HG02642 (cell line): ENCODE measurements at regions not wholly inside any gene's neighbourhood (a gene's known extent, or its start where the extent isn't known, plus 50 kb on each side); places are given as distances from the start of the nearest gene placed in this dataset.
"Not testable (repeated sequence)": the region's sequence is repeated elsewhere in the genome, so short reads cannot be mapped to it uniquely, and the experiment has no call there.

ENCODE experiments used
- ATAC-seq: cut with Tn5 transposase; IDR thresholded peaks from one replicate; pipeline ENCODE4 v1.9.1; 2021; ENCODE audit warnings: mild to moderate bottlenecking; ENCODE audit not compliant: unreplicated experiment, poor library complexity

GRCh38 chr6:14540810-14541540 is 423.4 kb downstream of the CD83 start:
- ATAC-seq = no peak

GRCh38 chr6:14542670-14543366 is 425.2 kb downstream of the CD83 start:
- peak; percentile 81 for ATAC-seq

DNA sequence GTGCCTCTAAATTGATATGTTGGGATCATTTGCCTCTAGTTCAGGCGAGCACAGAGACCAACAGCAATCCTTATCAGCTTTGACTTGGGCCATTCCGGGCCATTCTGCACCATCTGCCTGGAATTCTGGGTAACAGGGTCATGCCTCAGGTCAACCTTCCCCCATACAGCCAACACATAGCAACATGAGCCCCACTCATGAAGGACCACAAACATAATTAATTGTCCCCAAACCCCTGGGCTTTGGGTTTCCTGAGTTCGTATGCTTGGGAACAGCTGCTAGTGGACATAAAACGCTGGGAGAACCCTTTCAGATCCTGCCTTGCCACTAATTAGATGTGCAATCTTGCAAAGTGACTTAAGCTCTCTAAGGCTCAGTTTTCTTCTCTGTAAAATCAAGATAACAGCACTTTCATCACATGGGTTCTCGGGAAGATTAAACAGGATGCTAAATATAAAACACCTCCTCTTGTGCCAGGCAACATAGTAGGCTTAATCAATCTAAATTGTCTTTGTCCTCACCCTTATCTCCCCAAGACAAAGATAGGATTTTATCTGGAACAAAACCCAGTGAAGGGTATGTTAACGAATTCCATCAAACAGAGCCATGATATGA is 426.5 kb downstream of the CD83 start:
- ATAC-seq = no peak

DNA sequence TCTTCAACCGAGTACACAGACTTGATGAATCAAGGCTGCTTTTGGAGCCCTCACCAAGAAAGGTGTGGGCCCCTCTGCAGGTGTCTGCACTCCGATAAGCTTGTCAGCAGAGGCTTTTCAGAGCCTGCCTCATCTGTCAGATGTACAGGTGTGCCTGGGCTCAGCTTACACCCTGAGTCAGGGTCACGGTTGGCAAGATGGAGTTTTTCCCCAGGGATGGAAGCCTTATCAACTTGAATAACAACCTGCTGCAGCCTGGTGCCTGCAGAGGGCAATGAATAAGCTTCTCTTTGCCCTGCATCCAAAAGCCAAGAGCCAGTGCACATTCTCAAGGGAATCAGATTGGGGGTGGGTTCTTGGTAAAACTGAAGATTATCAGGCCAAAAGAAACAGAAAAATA is 427.1 kb downstream of the CD83 start:
- ATAC-seq = no peak

DNA sequence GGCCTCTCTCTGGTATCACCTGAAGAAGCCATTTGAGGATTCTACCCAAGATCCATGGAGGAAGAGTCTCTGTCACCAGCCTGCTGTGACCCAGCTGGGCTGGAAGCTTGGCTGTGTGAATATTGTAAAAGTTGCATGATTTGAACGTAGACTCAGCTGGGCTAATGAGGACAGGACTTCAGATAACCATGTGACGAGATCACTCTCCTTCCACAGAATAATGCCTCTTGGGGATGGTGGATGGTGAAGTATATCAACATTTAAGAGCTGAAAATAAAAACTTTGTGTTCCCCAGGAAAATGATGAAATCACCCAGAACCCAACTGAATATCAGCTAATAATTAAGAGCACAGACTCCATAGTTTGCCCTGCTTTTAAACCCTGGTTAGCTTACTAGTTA is 427.9 kb downstream of the CD83 start:
- no peak for ATAC-seq

DNA sequence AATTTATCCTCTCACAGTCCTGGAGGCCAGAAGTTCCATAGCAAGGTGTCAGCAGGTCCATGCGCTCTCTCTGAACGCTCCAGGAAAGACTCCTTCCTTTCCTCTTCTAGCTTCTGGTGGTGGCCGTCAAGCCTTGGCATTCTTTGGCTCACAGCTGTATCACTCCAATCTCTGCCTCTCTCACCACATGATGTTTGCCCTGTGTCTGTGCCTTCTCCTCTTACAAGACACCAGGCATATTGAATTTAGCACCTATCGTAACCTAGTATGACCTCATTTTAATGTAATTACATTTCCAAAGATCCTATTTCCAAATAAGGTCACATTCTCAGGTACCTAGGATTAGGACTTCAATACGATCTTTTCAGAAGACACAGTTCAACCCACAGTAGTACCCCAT is 428.5 kb downstream of the CD83 start:
- ATAC-seq = no peak

DNA sequence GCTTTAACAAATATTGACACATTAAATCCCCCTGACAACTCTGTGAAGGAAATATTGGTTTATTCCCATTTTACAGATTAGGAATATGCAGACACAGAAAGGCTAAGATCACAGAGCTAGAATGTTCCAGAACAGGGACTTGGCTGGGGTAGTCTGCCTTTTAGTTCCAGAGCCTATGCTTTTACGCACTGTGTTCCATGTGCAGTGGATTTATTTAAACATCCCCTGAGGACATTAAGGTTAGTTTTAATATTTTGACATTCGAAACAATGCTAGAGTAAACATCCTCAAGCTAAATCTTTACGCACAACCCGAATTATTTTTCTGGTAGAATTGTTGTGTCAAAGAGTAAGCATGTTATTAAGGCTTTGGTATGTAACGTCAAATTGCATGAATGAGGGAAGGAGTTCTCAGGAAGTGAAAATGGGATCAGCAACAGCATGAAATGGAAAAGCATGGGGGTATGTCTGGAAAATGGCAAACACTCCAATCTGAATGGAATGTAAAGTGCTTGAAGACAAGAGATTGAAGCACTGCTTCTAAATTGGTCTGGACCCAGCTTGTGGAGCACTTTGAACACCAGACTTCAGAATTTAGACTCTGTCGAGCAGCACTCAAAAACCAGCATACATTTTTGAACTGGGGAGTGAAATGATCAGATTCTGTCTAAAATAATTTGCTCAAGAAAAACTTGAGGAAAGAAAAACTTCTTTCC is 429.9 kb downstream of the CD83 start:
- no peak for ATAC-seq

GRCh38 chr6:14549304-14549770 is 431.8 kb downstream of the CD83 start:
- no peak for ATAC-seq

- no peak for ATAC-seq
Measured at GRCh38 chr6:14549871-14550270, 432.3 kb downstream of the CD83 start.

- no peak for ATAC-seq
Measured at GRCh38 chr6:14550410-14550809, 432.8 kb downstream of the CD83 start.

DNA sequence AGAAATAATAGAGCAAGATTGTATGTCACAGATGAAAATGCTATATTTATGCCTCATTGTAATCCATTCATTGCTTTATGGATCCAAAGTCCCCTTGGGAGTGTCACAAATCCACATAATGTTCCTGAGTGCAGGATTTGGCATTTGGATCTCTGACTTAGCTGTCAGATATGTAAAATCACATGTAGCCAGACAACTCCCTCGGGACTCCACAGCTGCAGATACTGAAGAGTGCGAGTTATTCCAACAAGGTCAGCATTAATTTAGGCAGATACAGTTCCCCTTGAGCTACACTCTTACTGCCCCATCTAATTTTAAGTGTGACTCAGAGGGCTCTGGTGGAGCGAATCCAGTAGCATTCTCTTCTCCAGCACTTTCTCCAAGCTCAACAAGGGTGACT is 433.2 kb downstream of the CD83 start:
- ATAC-seq = no peak

- ATAC-seq = not testable (repeated sequence)
Measured at GRCh38 chr6:14551601-14552000, 434.0 kb downstream of the CD83 start.

GRCh38 chr6:14552891-14553290 is 435.3 kb downstream of the CD83 start:
- ATAC-seq = no peak

- no peak for ATAC-seq
Measured at GRCh38 chr6:14553515-14553914, 435.9 kb downstream of the CD83 start.

DNA sequence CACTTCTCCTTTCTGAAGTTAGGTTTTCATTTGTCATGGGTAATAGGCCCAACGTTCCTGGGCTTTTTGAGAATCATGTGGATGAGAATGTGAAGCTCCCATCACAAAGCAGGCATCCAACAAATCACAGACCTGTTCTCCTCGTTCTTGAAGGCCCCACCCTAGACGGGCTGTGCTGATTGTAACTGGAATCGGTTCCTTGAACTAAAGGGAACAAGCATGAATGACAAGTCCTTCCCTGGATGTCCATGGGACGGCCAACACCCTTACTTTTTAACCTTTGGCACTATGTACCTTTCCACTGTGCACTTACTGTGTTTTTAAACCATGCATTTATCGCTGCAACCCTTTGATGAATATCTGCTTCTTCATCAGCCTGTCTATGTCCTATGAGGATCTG is 438.2 kb downstream of the CD83 start:
- ATAC-seq = no peak

DNA sequence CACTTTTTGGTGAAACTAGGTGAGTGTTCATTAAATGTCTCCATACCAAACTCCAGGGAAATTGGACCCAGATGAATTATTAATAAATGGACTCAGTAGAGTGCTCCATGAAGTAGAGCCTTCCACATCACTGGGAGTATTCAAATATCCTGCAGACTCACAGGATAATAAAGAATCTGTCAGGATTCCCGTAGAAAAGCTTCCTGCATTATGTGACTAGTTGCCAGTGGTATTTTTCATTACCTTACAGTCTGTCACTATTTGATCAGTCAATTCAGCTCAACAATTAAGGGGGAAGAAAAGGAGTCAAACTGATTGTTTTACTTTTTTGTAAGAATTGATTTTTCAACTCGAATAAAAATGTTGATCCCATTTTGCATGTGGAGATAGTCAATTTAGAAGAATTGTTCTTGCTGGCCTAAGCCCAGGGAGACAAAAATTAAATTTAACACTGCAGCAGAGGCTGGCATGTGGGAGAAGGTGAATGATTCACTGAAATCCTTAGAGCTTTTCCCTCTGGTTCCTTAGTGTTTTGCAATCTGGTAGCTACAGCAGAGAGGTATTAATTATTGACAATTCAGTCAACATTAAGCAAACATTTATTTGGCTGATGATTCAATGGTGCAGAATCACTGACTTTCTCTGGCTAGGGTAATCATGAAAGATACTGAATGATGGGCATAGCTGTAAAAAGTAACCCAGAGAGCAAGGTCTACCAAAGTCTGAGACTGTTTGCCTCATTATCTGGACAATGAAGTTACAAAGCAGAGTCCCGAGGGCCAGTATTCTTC is 442.4 kb downstream of the CD83 start:
- no peak for ATAC-seq

DNA sequence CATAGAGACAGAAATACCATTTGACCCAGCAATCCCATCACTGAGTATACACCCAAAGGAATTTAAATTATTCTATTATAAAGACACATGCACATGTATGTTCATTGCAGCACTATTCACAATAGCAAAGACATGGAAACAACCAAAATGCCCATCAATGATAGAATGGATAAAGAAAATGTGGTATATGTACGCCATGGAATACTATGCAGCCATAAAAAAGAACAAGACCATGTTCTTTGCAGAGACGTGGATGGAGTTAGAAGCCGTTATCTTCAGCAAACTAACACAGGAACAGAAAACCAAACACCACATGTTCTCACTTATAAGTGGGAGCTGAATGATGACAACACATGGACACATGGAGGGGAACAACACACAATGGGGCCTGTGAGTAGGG is 444.0 kb downstream of the CD83 start:
- ATAC-seq = not testable (repeated sequence)

DNA sequence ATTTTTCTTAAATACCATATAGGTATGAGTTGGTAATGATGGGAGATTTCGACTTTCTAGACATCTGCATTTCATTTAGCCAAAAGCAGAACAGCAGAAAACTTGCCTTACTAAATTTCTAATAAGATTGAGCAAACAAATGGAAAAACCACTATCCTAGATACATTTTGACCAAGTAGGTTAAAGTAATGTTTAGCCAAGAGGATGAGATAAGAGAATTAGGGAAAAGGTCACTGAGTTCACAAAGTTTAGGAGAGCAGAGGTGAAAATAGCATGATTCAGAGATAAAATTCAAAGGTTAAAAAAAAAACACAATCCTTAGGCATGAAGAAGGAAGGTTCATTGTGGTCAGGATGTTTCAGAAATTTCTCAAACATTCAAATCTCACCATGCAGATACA is 450.3 kb downstream of the CD83 start:
- ATAC-seq = no peak

GRCh38 chr6:14569394-14569793 is 451.8 kb downstream of the CD83 start:
- ATAC-seq = no peak

- not testable (repeated sequence) for ATAC-seq
Measured at GRCh38 chr6:14569874-14570273, 452.3 kb downstream of the CD83 start.
